HL-60 (cell line): ENCODE measurements at regions not wholly inside any gene's neighbourhood (a gene's known extent, or its start where the extent isn't known, plus 50 kb on each side); places are given as distances from the start of the nearest gene placed in this dataset.

Experiments
- DNase-seq, 2 experiments: peaks; one replicate each; pipeline ENCODE4 v3.0.0-alpha.2; 2010 to 2020; ENCODE audit warnings: low read depth in 1 of 2, low spot score in 1 of 2
- H3K27ac ChIP-seq: fragments of 250-450 bp; sonication (Bioruptor Pico); replicated peaks from 2 replicates; pipeline ENCODE4 v1.5.1; 2020; ENCODE audit warnings: mild to moderate bottlenecking, moderate library complexity
- H3K27me3 ChIP-seq: fragments of 250-450 bp; sonication (Bioruptor Pico); 2 replicates; pipeline ENCODE4 v1.5.1; 2021; ENCODE audit warnings: mild to moderate bottlenecking, moderate library complexity; ENCODE audit not compliant: insufficient read depth, poor library complexity, severe bottlenecking
- H3K4me3 ChIP-seq: replicated peaks from 2 replicates; pipeline ENCODE4 v1.5.1; 2011; ENCODE audit warnings: mild to moderate bottlenecking, control low read depth, low read length; ENCODE audit not compliant: insufficient read depth
- GABPA ChIP-seq: IDR thresholded peaks from 2 replicates; pipeline ENCODE4 v1.6.1; 2012; ENCODE audit warnings: low read depth
- POLR2AphosphoS5 ChIP-seq: IDR thresholded peaks from 2 replicates; pipeline ENCODE4 v1.6.1; 2012; ENCODE audit warnings: low read depth
- SPI1 ChIP-seq: IDR thresholded peaks from 2 replicates; pipeline ENCODE4 v1.6.1; 2012; ENCODE audit warnings: low read depth, mild to moderate bottlenecking, borderline replicate concordance
- TF ChIP-seq, protein P1 (sequence below): IDR thresholded peaks from one replicate; pipeline ENCODE4 v1.5.1; 2011; ENCODE audit warnings: low read length, control low read depth, inconsistent platforms; ENCODE audit not compliant: insufficient read depth
- TF ChIP-seq, protein P2 (sequence below): IDR thresholded peaks from 2 replicates; pipeline ENCODE4 v1.6.1; 2012; ENCODE audit warnings: low read depth; ENCODE audit not compliant: insufficient replicate concordance

DNA sequence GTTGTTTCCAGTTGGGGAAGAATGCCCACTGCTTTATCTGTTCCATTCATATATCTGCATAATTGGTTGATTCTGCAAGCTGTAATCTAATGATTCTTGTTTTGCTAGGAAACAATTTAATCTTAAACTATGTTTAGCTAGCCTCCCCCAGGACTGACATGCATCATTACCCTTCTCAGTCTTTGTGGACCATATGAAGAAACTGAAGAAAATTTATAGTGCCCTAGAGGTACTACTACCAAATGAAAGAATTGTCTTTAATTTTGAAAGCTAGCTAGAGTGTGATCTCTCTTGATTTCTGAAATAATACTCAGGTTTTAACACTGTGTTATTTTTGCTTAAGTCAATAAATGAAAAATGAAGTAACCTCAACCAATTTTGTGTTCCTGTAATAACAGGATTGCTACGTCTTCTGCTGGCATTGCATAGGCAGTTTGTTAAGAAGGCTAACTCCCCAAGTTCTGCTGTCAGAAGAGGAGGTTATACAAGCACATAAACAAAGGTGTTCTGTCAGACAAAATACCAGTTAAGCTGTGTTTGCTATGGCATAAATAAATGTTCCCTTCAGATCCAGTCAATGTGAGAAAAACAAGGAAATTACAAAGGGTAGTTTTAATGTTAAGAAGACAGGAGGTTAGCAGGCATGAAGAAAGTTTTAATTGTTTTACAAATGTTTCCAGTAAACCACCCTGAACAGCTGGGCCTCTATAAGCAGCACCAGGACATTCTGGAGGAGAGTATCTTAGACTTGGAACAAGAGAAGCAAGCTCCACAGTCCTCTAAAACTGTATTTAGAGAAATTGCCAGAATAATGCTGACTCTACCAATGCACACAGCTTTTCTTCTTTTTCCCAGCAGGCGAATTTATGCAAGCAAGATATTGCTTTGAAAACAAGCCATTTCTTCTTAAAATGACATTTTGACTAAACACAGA is 90.3 kb upstream of the CTTNBP2 start:
- H3K27ac ChIP-seq, result no peak overlapping the region
- TF ChIP-seq GABPA (no peak), POLR2AphosphoS5 (no peak), SPI1 (no peak)
- TF ChIP-seq, protein P1, sequence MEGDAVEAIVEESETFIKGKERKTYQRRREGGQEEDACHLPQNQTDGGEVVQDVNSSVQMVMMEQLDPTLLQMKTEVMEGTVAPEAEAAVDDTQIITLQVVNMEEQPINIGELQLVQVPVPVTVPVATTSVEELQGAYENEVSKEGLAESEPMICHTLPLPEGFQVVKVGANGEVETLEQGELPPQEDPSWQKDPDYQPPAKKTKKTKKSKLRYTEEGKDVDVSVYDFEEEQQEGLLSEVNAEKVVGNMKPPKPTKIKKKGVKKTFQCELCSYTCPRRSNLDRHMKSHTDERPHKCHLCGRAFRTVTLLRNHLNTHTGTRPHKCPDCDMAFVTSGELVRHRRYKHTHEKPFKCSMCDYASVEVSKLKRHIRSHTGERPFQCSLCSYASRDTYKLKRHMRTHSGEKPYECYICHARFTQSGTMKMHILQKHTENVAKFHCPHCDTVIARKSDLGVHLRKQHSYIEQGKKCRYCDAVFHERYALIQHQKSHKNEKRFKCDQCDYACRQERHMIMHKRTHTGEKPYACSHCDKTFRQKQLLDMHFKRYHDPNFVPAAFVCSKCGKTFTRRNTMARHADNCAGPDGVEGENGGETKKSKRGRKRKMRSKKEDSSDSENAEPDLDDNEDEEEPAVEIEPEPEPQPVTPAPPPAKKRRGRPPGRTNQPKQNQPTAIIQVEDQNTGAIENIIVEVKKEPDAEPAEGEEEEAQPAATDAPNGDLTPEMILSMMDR, result no peak
- TF ChIP-seq, protein P2, sequence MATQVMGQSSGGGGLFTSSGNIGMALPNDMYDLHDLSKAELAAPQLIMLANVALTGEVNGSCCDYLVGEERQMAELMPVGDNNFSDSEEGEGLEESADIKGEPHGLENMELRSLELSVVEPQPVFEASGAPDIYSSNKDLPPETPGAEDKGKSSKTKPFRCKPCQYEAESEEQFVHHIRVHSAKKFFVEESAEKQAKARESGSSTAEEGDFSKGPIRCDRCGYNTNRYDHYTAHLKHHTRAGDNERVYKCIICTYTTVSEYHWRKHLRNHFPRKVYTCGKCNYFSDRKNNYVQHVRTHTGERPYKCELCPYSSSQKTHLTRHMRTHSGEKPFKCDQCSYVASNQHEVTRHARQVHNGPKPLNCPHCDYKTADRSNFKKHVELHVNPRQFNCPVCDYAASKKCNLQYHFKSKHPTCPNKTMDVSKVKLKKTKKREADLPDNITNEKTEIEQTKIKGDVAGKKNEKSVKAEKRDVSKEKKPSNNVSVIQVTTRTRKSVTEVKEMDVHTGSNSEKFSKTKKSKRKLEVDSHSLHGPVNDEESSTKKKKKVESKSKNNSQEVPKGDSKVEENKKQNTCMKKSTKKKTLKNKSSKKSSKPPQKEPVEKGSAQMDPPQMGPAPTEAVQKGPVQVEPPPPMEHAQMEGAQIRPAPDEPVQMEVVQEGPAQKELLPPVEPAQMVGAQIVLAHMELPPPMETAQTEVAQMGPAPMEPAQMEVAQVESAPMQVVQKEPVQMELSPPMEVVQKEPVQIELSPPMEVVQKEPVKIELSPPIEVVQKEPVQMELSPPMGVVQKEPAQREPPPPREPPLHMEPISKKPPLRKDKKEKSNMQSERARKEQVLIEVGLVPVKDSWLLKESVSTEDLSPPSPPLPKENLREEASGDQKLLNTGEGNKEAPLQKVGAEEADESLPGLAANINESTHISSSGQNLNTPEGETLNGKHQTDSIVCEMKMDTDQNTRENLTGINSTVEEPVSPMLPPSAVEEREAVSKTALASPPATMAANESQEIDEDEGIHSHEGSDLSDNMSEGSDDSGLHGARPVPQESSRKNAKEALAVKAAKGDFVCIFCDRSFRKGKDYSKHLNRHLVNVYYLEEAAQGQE, result no peak
- no peak for DNase-seq
- H3K4me3 ChIP-seq, result no peak overlapping the region
- H3K27me3 ChIP-seq, result no peaks in the 10 kb centered on the region

GRCh38 chr7:117970801-117971200 is 97.6 kb upstream of the CTTNBP2 start:
- no peak overlapping the region for H3K27ac ChIP-seq
- no peak for DNase-seq
- no peak overlapping the region for H3K4me3 ChIP-seq
- TF ChIP-seq SPI1 (no peak), GABPA (no peak), POLR2AphosphoS5 (no peak)
- TF ChIP-seq, protein P2, result no peak
- TF ChIP-seq, protein P1, result no peak
- no peaks in the 10 kb centered on the region for H3K27me3 ChIP-seq

GRCh38 chr7:117971556-117972244 is 98.5 kb upstream of the CTTNBP2 start:
- H3K27me3 ChIP-seq, result no peaks in the 10 kb centered on the region
- H3K4me3 ChIP-seq, result no peak overlapping the region
- no peak overlapping the region for H3K27ac ChIP-seq
- TF ChIP-seq, protein P2, result no peak
- no peak for TF ChIP-seq GABPA
- TF ChIP-seq, protein P1, result no peak
- no peak for TF ChIP-seq SPI1
- TF ChIP-seq POLR2AphosphoS5, result no peak
- DNase-seq, result no peak
